WI38 (cell line): ENCODE measurements at regions not wholly inside any gene's neighbourhood (a gene's known extent, or its start where the extent isn't known, plus 50 kb on each side); places are given as distances from the start of the nearest gene placed in this dataset.
"Not testable (repeated sequence)": the region's sequence is repeated elsewhere in the genome, so short reads cannot be mapped to it uniquely, and the experiment has no call there.

Source experiments
- H3K4me3 ChIP-seq: 2 replicates; pipeline ENCODE4 v1.5.1; 2011; ENCODE audit warnings: low read depth, mild to moderate bottlenecking, control low read depth, low read length
- CTCF ChIP-seq: IDR thresholded peaks from 2 replicates; pipeline ENCODE4 v1.5.1; 2012; ENCODE audit warnings: low read depth, mild to moderate bottlenecking, control low read depth, low read length

- no peak for TF ChIP-seq CTCF
- no peak overlapping the region for H3K4me3 ChIP-seq
These were observed 282.4 kb downstream of the C11orf87 start for GRCh38 chr11:109704432-109704831.

- no peak overlapping the region for H3K4me3 ChIP-seq
- TF ChIP-seq CTCF = no peak
These were observed 285.0 kb downstream of the C11orf87 start for GRCh38 chr11:109706945-109707344.

- H3K4me3 ChIP-seq = no peak overlapping the region
- no peak for TF ChIP-seq CTCF
These were observed 285.4 kb downstream of the C11orf87 start for GRCh38 chr11:109707411-109707810.

- H3K4me3 ChIP-seq = no peak overlapping the region
- TF ChIP-seq CTCF = no peak
These were observed 286.2 kb downstream of the C11orf87 start for GRCh38 chr11:109708184-109708583.

GRCh38 chr11:109714444-109714843 lies 292.5 kb downstream of the C11orf87 start:
- not testable (repeated sequence) for H3K4me3 ChIP-seq

- not testable (repeated sequence) for H3K4me3 ChIP-seq
These were observed 293.4 kb downstream of the C11orf87 start for GRCh38 chr11:109715424-109715823.

GRCh38 chr11:109726061-109726460 lies 304.1 kb downstream of the C11orf87 start:
- no peak overlapping the region for H3K4me3 ChIP-seq

GRCh38 chr11:109728056-109728455 lies 306.1 kb downstream of the C11orf87 start:
- no peak for TF ChIP-seq CTCF
- H3K4me3 ChIP-seq = no peak overlapping the region

More at GRCh38 chr11:109726061-109726460, 304.1 kb downstream of the C11orf87 start:
- no peak for TF ChIP-seq CTCF
